ENCODE measurements at regions not wholly inside any gene's neighbourhood (a gene's known extent, or its start where the extent isn't known, plus 50 kb on each side); places are given as distances from the start of the nearest gene placed in this dataset.

DNA sequence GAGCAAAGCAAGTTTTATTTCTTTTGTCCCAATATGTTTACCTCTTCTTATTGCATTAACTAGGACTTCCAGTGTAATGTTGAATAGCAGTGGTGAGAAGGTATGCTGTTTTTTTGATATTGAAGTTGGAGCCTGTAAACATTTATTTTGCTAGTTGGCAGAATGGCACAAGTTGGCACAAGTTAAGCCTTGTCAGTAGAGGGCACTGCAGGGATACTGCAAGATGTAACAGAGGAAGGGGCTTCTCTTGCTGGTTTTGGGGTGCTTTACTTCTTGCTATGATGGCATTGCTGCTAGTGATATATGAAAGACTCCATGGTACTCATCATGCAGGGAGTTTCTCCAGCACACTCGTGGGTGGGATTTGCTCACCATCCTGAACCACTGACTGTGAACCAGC, 327.3 kb upstream of the ARX start:
- no peak overlapping the region for H3K27ac ChIP-seq (ENCODE audit: low read depth in 1 of 2, low read length in 1 of 2)
- H3K4me3 ChIP-seq (ENCODE audit: low read length in 2 of 2): no peak overlapping the region

DNA sequence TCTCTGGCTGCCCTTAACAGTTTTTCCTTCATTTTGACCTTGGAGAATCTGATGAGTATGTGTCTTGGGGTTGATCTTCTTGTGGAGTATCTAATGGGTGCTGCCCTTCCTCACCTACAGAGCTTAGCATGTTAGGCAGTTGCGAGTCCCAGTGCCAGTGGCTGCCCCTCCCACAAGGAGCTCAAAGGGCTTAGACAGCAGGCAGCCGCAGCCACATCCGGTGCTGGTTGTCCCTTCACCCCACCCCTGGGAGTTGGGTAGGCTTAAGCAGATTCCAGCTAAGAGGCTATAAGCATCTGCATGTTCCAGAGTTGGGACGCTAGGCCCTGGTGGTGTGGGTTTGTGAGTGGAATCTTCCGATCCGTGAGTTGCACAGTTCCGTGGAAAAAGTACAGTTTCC, 322.1 kb upstream of the ARX start:
- Histone ChIP-seq H3K4me1 (ENCODE audit: control insufficient read depth in 2 of 2, insufficient read depth in 2 of 2, low read length in 2 of 2) (no peaks in the 10 kb centered on the region), H3K27ac (ENCODE audit: low read depth in 1 of 2, low read length in 1 of 2) (no peak overlapping the region), H3K36me3 (ENCODE audit: control insufficient read depth in 2 of 2, insufficient read depth in 2 of 2, low read length in 1 of 2) (no peaks in the 10 kb centered on the region), H3K9me3 (ENCODE audit: control insufficient read depth in 2 of 2, insufficient read depth in 1 of 2, low read length in 1 of 2) (peaks cover 0 to 8% of the 10 kb centered on the region in 2 donors), H3K27me3 (ENCODE audit: control insufficient read depth in 2 of 2, insufficient read depth in 1 of 2, low read length in 1 of 2) (no peaks in the 10 kb centered on the region), H3K4me3 (ENCODE audit: low read length in 2 of 2) (no peak overlapping the region)
- WGBS: 98% methylated on average over 7 of the region's 7 CpGs
- DNase-seq (ENCODE audit: low read depth in 6 of 9, low spot score in 9 of 9): no peak

More for the DNA sequence above, 327.3 kb upstream of the ARX start:
- Histone ChIP-seq H3K4me1 (ENCODE audit: control insufficient read depth in 2 of 2, insufficient read depth in 2 of 2, low read length in 2 of 2) (no peaks in the 10 kb centered on the region), H3K36me3 (ENCODE audit: control insufficient read depth in 2 of 2, insufficient read depth in 2 of 2, low read length in 1 of 2) (no peaks in the 10 kb centered on the region), H3K9me3 (ENCODE audit: control insufficient read depth in 2 of 2, insufficient read depth in 1 of 2, low read length in 1 of 2) (peaks cover 0 to 4% of the 10 kb centered on the region in 2 donors), H3K27me3 (ENCODE audit: control insufficient read depth in 2 of 2, insufficient read depth in 1 of 2, low read length in 1 of 2) (no peaks in the 10 kb centered on the region)
- WGBS: 64% methylated on average over 1 of the region's 1 CpG
- no peak for DNase-seq (ENCODE audit: low read depth in 6 of 9, low spot score in 9 of 9)

DNA sequence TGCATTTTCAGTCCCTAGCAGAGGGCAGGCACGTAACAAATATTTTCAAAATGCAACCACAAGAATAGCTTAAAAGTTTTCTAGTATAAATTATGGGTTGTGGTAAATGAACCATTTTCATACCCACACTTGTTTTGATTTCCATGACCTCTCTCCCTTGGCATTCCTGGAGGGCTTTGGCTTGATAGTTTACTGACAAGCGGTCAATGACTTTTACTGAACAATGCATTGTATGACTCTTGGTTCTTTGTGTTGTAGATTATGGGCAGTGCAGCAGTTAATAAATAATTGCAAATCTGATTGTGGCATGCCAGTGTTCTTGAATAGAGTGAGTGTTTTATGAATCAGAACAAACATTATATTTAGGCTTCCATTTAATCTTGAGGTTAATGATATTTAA, 285.2 kb upstream of the ARX start:
- Histone ChIP-seq H3K4me1 (ENCODE audit: control insufficient read depth in 2 of 2, insufficient read depth in 2 of 2, low read length in 2 of 2) (no peaks in the 10 kb centered on the region), H3K4me3 (ENCODE audit: low read length in 2 of 2) (no peak overlapping the region), H3K27me3 (ENCODE audit: control insufficient read depth in 2 of 2, insufficient read depth in 1 of 2, low read length in 1 of 2) (no peaks in the 10 kb centered on the region), H3K27ac (ENCODE audit: low read depth in 1 of 2, low read length in 1 of 2) (no peak overlapping the region), H3K9me3 (ENCODE audit: control insufficient read depth in 2 of 2, insufficient read depth in 1 of 2, low read length in 1 of 2) (no peaks in the 10 kb centered on the region), H3K36me3 (ENCODE audit: control insufficient read depth in 2 of 2, insufficient read depth in 2 of 2, low read length in 1 of 2) (no peaks in the 10 kb centered on the region)
- DNase-seq (ENCODE audit: low read depth in 6 of 9, low spot score in 9 of 9): no peak
- WGBS: 91% methylated on average over 2 of the region's 2 CpGs

DNA sequence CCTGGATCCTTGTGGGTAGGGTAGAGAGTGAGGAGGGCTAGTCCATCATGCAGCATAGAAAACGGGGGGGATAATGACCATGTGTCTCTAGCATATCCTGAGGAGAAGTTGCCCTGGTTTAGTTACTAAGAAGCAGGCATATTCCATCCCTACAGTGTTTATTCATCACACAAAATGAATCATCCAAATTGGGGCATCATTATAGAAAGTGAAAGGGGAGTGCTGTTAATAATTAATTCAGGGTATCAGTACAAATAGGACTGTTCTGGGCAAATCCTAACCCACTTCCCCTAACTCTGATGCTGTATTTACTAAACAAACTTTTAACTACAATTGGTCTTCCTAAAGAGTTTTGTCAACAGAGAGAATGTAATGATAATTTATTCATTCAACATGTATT, 281.1 kb upstream of the ARX start:
- no peak for DNase-seq (ENCODE audit: low read depth in 6 of 9, low spot score in 9 of 9)
- Histone ChIP-seq H3K36me3 (ENCODE audit: control insufficient read depth in 2 of 2, insufficient read depth in 2 of 2, low read length in 1 of 2) (no peaks in the 10 kb centered on the region), H3K27me3 (ENCODE audit: control insufficient read depth in 2 of 2, insufficient read depth in 1 of 2, low read length in 1 of 2) (no peaks in the 10 kb centered on the region), H3K4me1 (ENCODE audit: control insufficient read depth in 2 of 2, insufficient read depth in 2 of 2, low read length in 2 of 2) (no peaks in the 10 kb centered on the region), H3K9me3 (ENCODE audit: control insufficient read depth in 2 of 2, insufficient read depth in 1 of 2, low read length in 1 of 2) (no peaks in the 10 kb centered on the region), H3K27ac (ENCODE audit: low read depth in 1 of 2, low read length in 1 of 2) (no peak overlapping the region), H3K4me3 (ENCODE audit: low read length in 2 of 2) (no peak overlapping the region)
- WGBS: 89% methylated on average over 1 of the region's 1 CpG

DNA sequence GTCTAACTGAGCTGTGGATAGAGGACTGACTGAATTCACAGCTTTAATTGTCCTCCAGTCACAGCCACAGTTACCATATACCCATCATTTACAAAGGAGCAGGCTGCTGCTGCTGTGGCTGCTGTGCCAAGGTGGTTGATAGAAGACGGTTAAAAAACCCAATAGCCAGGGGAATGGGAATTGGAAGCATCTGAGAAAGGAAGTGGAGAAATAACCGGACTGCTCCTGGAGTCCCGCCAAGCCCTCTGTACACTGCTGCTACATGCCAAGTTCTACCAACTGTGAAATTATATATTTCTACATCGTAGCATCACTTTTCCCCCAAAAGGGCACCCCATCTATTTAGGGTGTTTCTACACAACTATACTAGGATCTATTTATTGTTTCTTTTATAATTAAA, 279.7 kb upstream of the ARX start:
- Histone ChIP-seq H3K27me3 (ENCODE audit: control insufficient read depth in 2 of 2, insufficient read depth in 1 of 2, low read length in 1 of 2) (no peaks in the 10 kb centered on the region), H3K36me3 (ENCODE audit: control insufficient read depth in 2 of 2, insufficient read depth in 2 of 2, low read length in 1 of 2) (no peaks in the 10 kb centered on the region), H3K27ac (ENCODE audit: low read depth in 1 of 2, low read length in 1 of 2) (no peak overlapping the region), H3K9me3 (ENCODE audit: control insufficient read depth in 2 of 2, insufficient read depth in 1 of 2, low read length in 1 of 2) (no peaks in the 10 kb centered on the region), H3K4me1 (ENCODE audit: control insufficient read depth in 2 of 2, insufficient read depth in 2 of 2, low read length in 2 of 2) (no peaks in the 10 kb centered on the region), H3K4me3 (ENCODE audit: low read length in 2 of 2) (no peak overlapping the region)
- no peak for DNase-seq (ENCODE audit: low read depth in 6 of 9, low spot score in 9 of 9)
- 94% methylated on average over 4 of the region's 4 CpGs for WGBS

DNA sequence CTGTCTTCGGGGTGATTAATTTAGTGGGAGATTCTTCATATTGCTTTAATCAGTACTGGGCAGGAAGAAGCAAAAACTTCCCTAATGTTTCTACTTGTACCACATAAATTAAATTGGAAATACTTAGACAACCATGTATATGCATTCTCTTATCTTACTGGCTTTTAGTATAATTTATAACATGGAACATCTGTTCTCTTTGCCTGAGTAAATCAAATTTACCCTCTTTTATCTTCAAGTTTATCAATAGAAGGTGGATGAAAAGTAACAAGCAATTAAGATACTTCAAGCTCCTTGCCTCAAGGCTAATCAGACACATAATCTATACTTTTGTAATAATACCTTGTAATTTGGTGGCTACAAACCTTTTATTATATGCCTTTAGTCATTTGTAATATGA, 274.4 kb upstream of the ARX start:
- Histone ChIP-seq H3K9me3 (ENCODE audit: control insufficient read depth in 2 of 2, insufficient read depth in 1 of 2, low read length in 1 of 2) (no peaks in the 10 kb centered on the region), H3K4me3 (ENCODE audit: low read length in 2 of 2) (no peak overlapping the region), H3K36me3 (ENCODE audit: control insufficient read depth in 2 of 2, insufficient read depth in 2 of 2, low read length in 1 of 2) (no peaks in the 10 kb centered on the region), H3K27me3 (ENCODE audit: control insufficient read depth in 2 of 2, insufficient read depth in 1 of 2, low read length in 1 of 2) (no peaks in the 10 kb centered on the region), H3K27ac (ENCODE audit: low read depth in 1 of 2, low read length in 1 of 2) (no peak overlapping the region), H3K4me1 (ENCODE audit: control insufficient read depth in 2 of 2, insufficient read depth in 2 of 2, low read length in 2 of 2) (no peaks in the 10 kb centered on the region)
- DNase-seq (ENCODE audit: low read depth in 6 of 9, low spot score in 9 of 9): no peak
- WGBS: 97% methylated on average over 1 of the region's 1 CpG

DNA sequence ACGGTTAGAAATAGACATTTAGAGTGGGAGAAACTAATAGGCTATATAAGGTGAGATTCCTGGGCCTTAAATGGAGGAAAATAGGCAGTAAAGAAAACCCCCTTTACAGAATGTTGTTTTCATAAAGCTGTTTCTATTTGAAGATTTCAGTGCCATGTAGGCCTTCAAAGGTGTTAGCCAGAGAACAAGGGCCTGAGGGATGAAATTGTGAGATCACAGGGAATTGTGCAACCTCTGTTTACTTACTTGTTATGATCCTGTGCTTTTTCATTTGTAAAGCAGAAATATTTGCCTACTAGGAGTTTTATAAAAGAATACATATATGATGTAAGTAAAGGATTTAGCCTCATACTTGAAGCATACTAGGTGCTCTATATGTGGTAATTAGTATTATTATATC, 272.9 kb upstream of the ARX start:
- no peak for DNase-seq (ENCODE audit: low read depth in 6 of 9, low spot score in 9 of 9)
- no peaks in the 10 kb centered on the region for H3K27me3 ChIP-seq (ENCODE audit: control insufficient read depth in 2 of 2, insufficient read depth in 1 of 2, low read length in 1 of 2)
- H3K4me1 ChIP-seq (ENCODE audit: control insufficient read depth in 2 of 2, insufficient read depth in 2 of 2, low read length in 2 of 2): no peaks in the 10 kb centered on the region
- H3K27ac ChIP-seq (ENCODE audit: low read depth in 1 of 2, low read length in 1 of 2): no peak overlapping the region
- H3K36me3 ChIP-seq (ENCODE audit: control insufficient read depth in 2 of 2, insufficient read depth in 2 of 2, low read length in 1 of 2): no peaks in the 10 kb centered on the region
- H3K4me3 ChIP-seq (ENCODE audit: low read length in 2 of 2): no peak overlapping the region
- H3K9me3 ChIP-seq (ENCODE audit: control insufficient read depth in 2 of 2, insufficient read depth in 1 of 2, low read length in 1 of 2): no peaks in the 10 kb centered on the region
- 91% methylated on average over 1 of the region's 1 CpG for WGBS

DNA sequence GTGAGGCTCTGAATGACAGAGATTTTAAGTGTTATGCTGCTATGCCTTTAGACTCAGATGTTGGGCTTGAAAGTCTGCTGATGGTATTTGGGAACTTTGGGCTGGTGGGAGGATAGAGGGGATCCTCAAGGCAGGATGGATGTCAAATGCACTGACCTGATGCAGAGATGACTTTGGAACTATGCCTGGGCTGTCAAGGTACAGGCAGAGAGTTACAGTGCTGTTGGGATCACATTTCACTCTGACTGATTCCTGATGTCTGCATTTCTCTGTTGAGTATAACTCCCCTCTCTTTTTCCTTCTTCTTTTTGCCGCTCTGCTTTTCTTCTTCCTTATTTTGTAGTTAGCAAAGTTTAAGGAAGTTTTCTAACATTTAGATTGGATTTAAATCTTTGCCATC, 271.8 kb upstream of the ARX start:
- 13% methylated on average over 1 of the region's 1 CpG for WGBS
- H3K27me3 ChIP-seq (ENCODE audit: control insufficient read depth in 2 of 2, insufficient read depth in 1 of 2, low read length in 1 of 2): no peaks in the 10 kb centered on the region
- no peaks in the 10 kb centered on the region for H3K36me3 ChIP-seq (ENCODE audit: control insufficient read depth in 2 of 2, insufficient read depth in 2 of 2, low read length in 1 of 2)
- no peaks in the 10 kb centered on the region for H3K4me1 ChIP-seq (ENCODE audit: control insufficient read depth in 2 of 2, insufficient read depth in 2 of 2, low read length in 2 of 2)
- H3K4me3 ChIP-seq (ENCODE audit: low read length in 2 of 2): no peak overlapping the region
- DNase-seq (ENCODE audit: low read depth in 6 of 9, low spot score in 9 of 9): no peak
- no peaks in the 10 kb centered on the region for H3K9me3 ChIP-seq (ENCODE audit: control insufficient read depth in 2 of 2, insufficient read depth in 1 of 2, low read length in 1 of 2)
- no peak overlapping the region for H3K27ac ChIP-seq (ENCODE audit: low read depth in 1 of 2, low read length in 1 of 2)

DNA sequence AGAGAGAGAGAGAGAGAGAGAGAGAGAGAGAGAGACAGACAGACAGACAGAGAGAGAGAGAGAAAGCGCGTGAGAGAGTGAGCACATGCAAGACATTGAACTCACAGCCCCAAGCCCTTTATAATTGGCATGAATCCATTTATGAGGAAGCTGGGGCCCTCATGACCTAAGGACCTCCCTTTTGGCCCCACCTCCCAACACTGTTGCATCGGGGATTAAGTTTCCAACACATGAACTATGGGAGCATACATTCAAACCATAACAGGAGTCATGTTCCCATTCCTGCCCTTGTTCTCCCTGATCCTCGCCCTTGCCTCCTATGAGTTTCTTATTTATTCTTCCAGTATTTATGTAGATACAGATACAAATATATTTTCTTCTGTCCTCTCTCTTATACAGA, 269.8 kb upstream of the ARX start:
- Histone ChIP-seq H3K27me3 (ENCODE audit: control insufficient read depth in 2 of 2, insufficient read depth in 1 of 2, low read length in 1 of 2) (no peaks in the 10 kb centered on the region), H3K4me1 (ENCODE audit: control insufficient read depth in 2 of 2, insufficient read depth in 2 of 2, low read length in 2 of 2) (no peaks in the 10 kb centered on the region), H3K36me3 (ENCODE audit: control insufficient read depth in 2 of 2, insufficient read depth in 2 of 2, low read length in 1 of 2) (no peaks in the 10 kb centered on the region), H3K9me3 (ENCODE audit: control insufficient read depth in 2 of 2, insufficient read depth in 1 of 2, low read length in 1 of 2) (no peaks in the 10 kb centered on the region), H3K4me3 (ENCODE audit: low read length in 2 of 2) (no peak overlapping the region), H3K27ac (ENCODE audit: low read depth in 1 of 2, low read length in 1 of 2) (no peak overlapping the region)
- DNase-seq (ENCODE audit: low read depth in 6 of 9, low spot score in 9 of 9): no peak
- WGBS: 91% methylated on average over 4 of the region's 4 CpGs

DNA sequence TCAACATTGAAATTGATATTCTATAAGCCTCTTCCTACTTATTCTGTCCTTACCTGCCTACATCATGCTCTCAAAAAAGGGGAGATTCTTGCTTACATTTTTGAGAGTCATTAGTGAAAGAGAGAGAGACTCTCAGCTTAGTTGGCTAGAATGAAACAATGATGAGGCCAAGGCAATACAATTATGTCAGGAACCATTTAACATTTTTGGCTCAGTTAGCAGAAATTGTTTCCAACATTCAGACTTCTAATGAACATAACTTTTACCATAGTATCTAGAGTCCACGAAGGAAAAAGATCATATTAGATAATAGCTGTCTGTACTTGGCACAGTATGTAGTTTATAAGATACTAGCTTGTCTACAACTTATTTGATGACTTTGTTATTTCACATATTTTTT, 263.7 kb upstream of the ARX start:
- no peaks in the 10 kb centered on the region for H3K4me1 ChIP-seq (ENCODE audit: control insufficient read depth in 2 of 2, insufficient read depth in 2 of 2, low read length in 2 of 2)
- no peaks in the 10 kb centered on the region for H3K9me3 ChIP-seq (ENCODE audit: control insufficient read depth in 2 of 2, insufficient read depth in 1 of 2, low read length in 1 of 2)
- no peak overlapping the region for H3K27ac ChIP-seq (ENCODE audit: low read depth in 1 of 2, low read length in 1 of 2)
- no peak for DNase-seq (ENCODE audit: low read depth in 6 of 9, low spot score in 9 of 9)
- H3K4me3 ChIP-seq (ENCODE audit: low read length in 2 of 2): no peak overlapping the region
- no peaks in the 10 kb centered on the region for H3K36me3 ChIP-seq (ENCODE audit: control insufficient read depth in 2 of 2, insufficient read depth in 2 of 2, low read length in 1 of 2)
- H3K27me3 ChIP-seq (ENCODE audit: control insufficient read depth in 2 of 2, insufficient read depth in 1 of 2, low read length in 1 of 2): no peaks in the 10 kb centered on the region
- 84% methylated on average over 1 of the region's 1 CpG for WGBS
